DMS 273 treated with DMSO at 0.1 percent for 48 hours (cell line): ENCODE measurements at regions not wholly inside any gene's neighbourhood (a gene's known extent, or its start where the extent isn't known, plus 50 kb on each side); places are given as distances from the start of the nearest gene placed in this dataset.

Experiments
- DNase-seq: peaks from one replicate; lab custom pipeline; 2025; lab: John Stamatoyannopoulos, UW

GRCh38 chr9:118059484-118060278 lies 355.5 kb downstream of the TLR4 start:
- no peak for DNase-seq

GRCh38 chr9:118083161-118083560 lies 379.0 kb downstream of the TLR4 start:
- DNase-seq: no peak

GRCh38 chr9:118088090-118088489 lies 383.9 kb downstream of the TLR4 start:
- no peak for DNase-seq

- no peak for DNase-seq
These were observed 387.0 kb downstream of the TLR4 start for GRCh38 chr9:118091226-118091625.

GRCh38 chr9:118091711-118092500 lies 387.7 kb downstream of the TLR4 start:
- DNase-seq: no peak

- DNase-seq: no peak
These were observed 390.2 kb downstream of the TLR4 start for GRCh38 chr9:118094387-118094786.

- no peak for DNase-seq
These were observed 396.6 kb downstream of the TLR4 start for GRCh38 chr9:118100529-118101419.

- no peak for DNase-seq
These were observed 400.2 kb downstream of the TLR4 start for GRCh38 chr9:118104363-118104762.

- no peak for DNase-seq
These were observed 404.8 kb downstream of the TLR4 start for GRCh38 chr9:118108971-118109370.

- DNase-seq: no peak
These were observed 405.3 kb downstream of the TLR4 start for GRCh38 chr9:118109542-118109941.

GRCh38 chr9:118121361-118121760 lies 417.2 kb downstream of the TLR4 start:
- DNase-seq: no peak

- no peak for DNase-seq
These were observed 424.1 kb downstream of the TLR4 start for GRCh38 chr9:118128313-118128712.

- no peak for DNase-seq
These were observed 425.3 kb downstream of the TLR4 start for GRCh38 chr9:118129541-118129940.

- no peak for DNase-seq
These were observed 444.8 kb downstream of the TLR4 start for GRCh38 chr9:118148990-118149389.

GRCh38 chr9:118156846-118157245 lies 452.6 kb downstream of the TLR4 start:
- no peak for DNase-seq

GRCh38 chr9:118162716-118163115 lies 458.5 kb downstream of the TLR4 start:
- no peak for DNase-seq

GRCh38 chr9:118163751-118164150 lies 459.5 kb downstream of the TLR4 start:
- no peak for DNase-seq

GRCh38 chr9:118165451-118165850 lies 461.2 kb downstream of the TLR4 start:
- DNase-seq: no peak

GRCh38 chr9:118170032-118170955 lies 466.1 kb downstream of the TLR4 start:
- peak; percentile 22 for DNase-seq

- DNase-seq: no peak
These were observed 473.0 kb downstream of the TLR4 start for GRCh38 chr9:118177241-118177640.

GRCh38 chr9:118183576-118183975 lies 479.4 kb downstream of the TLR4 start:
- no peak for DNase-seq
